T-cell (primary cell): ENCODE measurements at regions not wholly inside any gene's neighbourhood (a gene's known extent, or its start where the extent isn't known, plus 50 kb on each side); places are given as distances from the start of the nearest gene placed in this dataset.
"Not testable (repeated sequence)": the region's sequence is repeated elsewhere in the genome, so short reads cannot be mapped to it uniquely, and the experiment has no call there.

Source experiments
- ATAC-seq, 4 experiments: fragments of 200-7000 bp in 3 of 4; fragments of 150-1000 bp in 1 of 4; cut with Tn5 transposase; replicated peaks in 1 of 4; 1 replicate in 3 of 4; 2 replicates in 1 of 4; pipeline ENCODE4 v1.10.0; 2021; ENCODE audit warnings: moderate library complexity in 3 of 4, mild to moderate bottlenecking in 2 of 4, moderate number of reproducible peaks in 1 of 4
- CTCF ChIA-PET, 2 donors: fragments of 300-600 bp; sonication (Branson Sonifier 250); formaldehyde crosslinking; loops; one replicate each; lab custom pipeline; 2022; ENCODE audit warnings: antibody characterized with exemption in 2 of 2; lab: Charles Lee
- POLR2A ChIA-PET, 2 donors: fragments of 300-600 bp; sonication (Branson Sonifier 250); formaldehyde crosslinking; loops; one replicate each; lab custom pipeline; 2022; ENCODE audit warnings: antibody characterized with exemption in 2 of 2; lab: Charles Lee
- DNase-seq, 35 experiments: peaks; one replicate each; pipeline versions ENCODE4 v3.0.0 to v3.0.0-alpha.2; 2013 to 2023
- H3K27ac ChIP-seq: one replicate; pipeline ENCODE4 v1.5.1; 2013; ENCODE audit warnings: low read length
- H3K27me3 ChIP-seq, 2 experiments: replicated peaks in 1 of 2; 1 replicate in 1 of 2; 2 replicates in 1 of 2; pipeline versions ENCODE4 v1.6.1 to v1.7.0; 2013; ENCODE audit warnings: low read length in 1 of 2, mixed read lengths in 1 of 2; ENCODE audit not compliant: control insufficient read depth in 2 of 2, insufficient read depth in 2 of 2; ENCODE audit errors: extremely low read depth in 1 of 2
- H3K36me3 ChIP-seq, 2 donors: 1 replicate in 1 of 2; 2 replicates in 1 of 2; pipeline versions ENCODE4 v1.6.1 to v1.7.0; 2013; ENCODE audit warnings: low read length in 1 of 2; ENCODE audit not compliant: control insufficient read depth in 2 of 2, insufficient read depth in 1 of 2; ENCODE audit errors: extremely low read depth in 1 of 2
- H3K4me1 ChIP-seq, 2 experiments: 1 replicate in 1 of 2; 2 replicates in 1 of 2; pipeline versions ENCODE4 v1.6.1 to v1.7.0; 2013; ENCODE audit warnings: low read length in 2 of 2, mixed read lengths in 1 of 2; ENCODE audit not compliant: insufficient read depth in 2 of 2, control insufficient read depth in 1 of 2; ENCODE audit errors: extremely low read depth in 1 of 2
- H3K4me3 ChIP-seq, 2 donors: 1 replicate in 1 of 2; 2 replicates in 1 of 2; pipeline versions ENCODE4 v1.5.1 to v1.7.0; 2013; ENCODE audit warnings: mild to moderate bottlenecking in 2 of 2, low read length in 1 of 2, moderate library complexity in 1 of 2; ENCODE audit not compliant: control insufficient read depth in 1 of 2; ENCODE audit errors: extremely low read depth in 1 of 2
- H3K9me3 ChIP-seq: 2 replicates; pipeline ENCODE4 v1.7.0; 2013
- H3K27ac Mint-ChIP-seq, 2 donors: one replicate each; pipeline ENCODE4 v1.8.0; 2020 to 2021; ENCODE audit warnings: mild to moderate bottlenecking in 2 of 2, mixed read lengths in 2 of 2
- H3K27me3 Mint-ChIP-seq, 2 donors: one replicate each; pipeline ENCODE4 v1.8.0; 2021 to 2022; ENCODE audit warnings: mixed read lengths in 2 of 2
- H3K36me3 Mint-ChIP-seq: one replicate; pipeline ENCODE4 v1.8.0; 2021; ENCODE audit warnings: mixed read lengths
- H3K4me1 Mint-ChIP-seq, 3 donors: one replicate each; pipeline ENCODE4 v1.8.0; 2020 to 2022; ENCODE audit warnings: mixed read lengths in 3 of 3, mild to moderate bottlenecking in 1 of 3
- H3K4me3 Mint-ChIP-seq, 3 donors: one replicate each; pipeline ENCODE4 v1.8.0; 2020 to 2022; ENCODE audit warnings: mild to moderate bottlenecking in 3 of 3, mixed read lengths in 3 of 3, moderate library complexity in 3 of 3
- H3K9me3 Mint-ChIP-seq, 3 donors: one replicate each; pipeline ENCODE4 v1.8.0; 2020 to 2022; ENCODE audit warnings: mixed read lengths in 3 of 3
- WGBS: methylation state at CpG from one replicate; pipeline ENCODE4 v1.1.5; 2013; ENCODE audit warnings: missing lambda C conversion rate; ENCODE audit not compliant: insufficient coverage; 5-methylcytosine and 5-hydroxymethylcytosine counted together

DNA sequence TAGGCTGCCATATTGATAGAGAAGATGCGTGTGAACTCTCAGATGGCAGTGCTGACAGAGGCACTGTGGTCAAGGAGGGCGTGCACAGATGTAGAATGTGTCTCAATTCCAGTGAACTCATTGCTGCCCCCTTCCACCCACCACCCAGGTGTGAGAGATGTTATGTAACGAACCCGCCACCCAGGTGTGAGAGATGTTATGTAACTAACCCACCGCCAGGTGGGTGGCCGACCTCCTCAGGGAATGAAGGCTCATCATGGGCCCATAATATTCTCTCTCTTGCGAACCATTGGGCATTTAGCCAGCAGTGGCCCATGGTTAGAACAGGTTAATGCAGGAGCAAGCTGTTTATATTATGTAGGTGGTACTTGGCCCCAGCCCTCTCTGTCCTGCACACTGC lies 140.4 kb upstream of the MTPN start:
- Mint-ChIP-seq H3K27me3 (no peaks in the 10 kb centered on the region), H3K9me3 (no peaks in the 10 kb centered on the region), H3K4me3 (no peak overlapping the region), H3K27ac (no peak overlapping the region), H3K4me1 (peaks cover 0 to 5% (median 0%) of the 10 kb centered on the region in 3 donors), H3K36me3 (peaks cover 21% of the 10 kb centered on the region)
- Histone ChIP-seq H3K4me3 (no peak overlapping the region), H3K36me3 (no peaks in the 10 kb centered on the region), H3K9me3 (no peaks in the 10 kb centered on the region), H3K27ac (no peak overlapping the region), H3K27me3 (peaks cover 0 to 11% of the 10 kb centered on the region in 2 experiments), H3K4me1 (peaks cover 0 to 7% of the 10 kb centered on the region in 2 experiments)
- DNase-seq (no peak), ATAC-seq (no peak)
- WGBS = 100% methylated on average over 2 of the region's 7 CpGs
- ChIA-PET CTCF (no interaction called here), POLR2A (no interaction called here)

DNA sequence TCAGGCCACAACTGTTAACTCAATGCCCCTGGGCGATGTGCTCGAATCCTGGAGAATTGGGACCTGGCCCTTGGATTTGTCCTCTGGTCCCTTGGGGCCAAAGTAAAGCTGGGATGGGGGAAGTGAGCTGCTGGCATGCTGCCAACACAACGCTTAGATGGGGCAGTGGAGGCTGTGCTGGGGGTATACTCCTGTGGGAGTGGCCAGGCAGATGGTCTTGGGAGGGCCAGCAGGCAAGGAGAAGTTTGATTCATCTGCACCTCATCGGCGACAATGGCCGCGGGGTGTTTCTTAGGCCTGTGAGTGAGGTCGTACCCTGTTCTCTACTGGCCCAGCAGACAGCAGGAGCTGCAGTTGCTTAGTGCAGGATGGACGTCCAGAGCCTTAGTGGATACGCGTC lies 139.0 kb upstream of the MTPN start:
- ChIA-PET POLR2A (no interaction called here), CTCF (no interaction called here)
- H3K4me3 Mint-ChIP-seq = no peak overlapping the region
- no peak for ATAC-seq
- Histone ChIP-seq H3K4me1 (peaks cover 0 to 7% of the 10 kb centered on the region in 2 experiments), H3K9me3 (no peaks in the 10 kb centered on the region), H3K4me3 (no peak overlapping the region), H3K27me3 (peaks cover 0 to 11% of the 10 kb centered on the region in 2 experiments), H3K36me3 (no peaks in the 10 kb centered on the region), H3K27ac (no peak overlapping the region)
- H3K4me1 Mint-ChIP-seq = peaks cover 0 to 5% (median 0%) of the 10 kb centered on the region in 3 donors
- H3K9me3 Mint-ChIP-seq = no peaks in the 10 kb centered on the region
- 85% methylated on average over 11 of the region's 11 CpGs for WGBS
- no peak for DNase-seq
- no peak overlapping the region for H3K27ac Mint-ChIP-seq
- no peaks in the 10 kb centered on the region for H3K27me3 Mint-ChIP-seq
- H3K36me3 Mint-ChIP-seq = peaks cover 20% of the 10 kb centered on the region

DNA sequence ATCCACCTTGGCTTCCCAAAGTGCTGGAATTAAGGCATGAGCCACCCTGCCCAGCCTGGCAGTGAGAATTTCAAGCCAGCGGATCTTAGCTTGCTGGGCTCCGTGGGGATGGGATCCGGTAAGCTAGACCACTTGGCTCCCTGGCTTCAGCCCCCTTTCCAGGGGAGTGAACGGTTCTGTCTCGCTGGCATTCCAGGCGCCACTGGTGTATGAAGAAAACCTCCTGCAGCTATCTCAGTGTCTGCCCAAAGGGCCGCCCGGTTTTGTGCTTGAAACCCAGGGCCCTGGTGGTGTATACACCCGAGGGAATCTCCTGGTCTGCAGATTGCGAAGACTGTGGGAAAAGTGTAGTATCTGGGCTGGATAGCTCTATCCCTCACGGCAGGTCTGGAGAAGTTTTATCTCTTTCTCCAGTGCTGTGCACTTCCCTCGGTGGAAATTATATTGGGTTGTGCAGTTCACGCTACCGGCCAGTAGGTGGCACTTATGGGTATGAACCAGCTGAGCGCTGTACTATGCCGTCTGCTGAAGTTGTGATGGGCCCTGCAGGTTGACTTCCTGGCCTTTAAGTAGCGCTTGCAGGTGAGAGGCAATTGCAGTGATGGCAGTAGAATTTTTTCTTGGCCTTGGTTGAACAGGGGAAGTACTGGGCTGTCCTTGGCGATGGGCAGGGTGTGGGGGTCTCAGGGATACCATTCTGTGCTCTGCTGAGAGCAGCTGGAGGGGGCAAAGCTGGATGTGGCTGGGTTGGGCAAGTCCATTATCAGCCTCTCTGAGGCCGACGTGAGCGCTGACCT lies 138.0 kb upstream of the MTPN start:
- 46% methylated on average over 16 of the region's 21 CpGs for WGBS
- H3K27ac ChIP-seq = no peak overlapping the region
- H3K36me3 ChIP-seq = no peaks in the 10 kb centered on the region
- no peaks in the 10 kb centered on the region for H3K27me3 Mint-ChIP-seq
- H3K4me1 Mint-ChIP-seq = peaks cover 0 to 5% (median 0%) of the 10 kb centered on the region in 3 donors
- H3K9me3 ChIP-seq = no peaks in the 10 kb centered on the region
- no peak overlapping the region for H3K4me3 ChIP-seq
- H3K4me1 ChIP-seq = peaks cover 0 to 7% of the 10 kb centered on the region in 2 experiments
- peaks cover 0 to 11% of the 10 kb centered on the region in 2 experiments for H3K27me3 ChIP-seq
- H3K9me3 Mint-ChIP-seq = peaks cover 0 to 3% (median 1%) of the 10 kb centered on the region in 3 donors
- H3K4me3 Mint-ChIP-seq = no peak overlapping the region
- no peak overlapping the region for H3K27ac Mint-ChIP-seq
- ChIA-PET CTCF (interaction anchor here (0.6 to 1.6 kb wide), 4 partner anchors 9 to 439 kb away, joined by 3 to 4 read pairs (median 4); no protein-coding TSS in a partner anchor), POLR2A (no interaction called here)
- ATAC-seq = peak in 3 of 4 experiments; percentile 40 to 66 (median 62)
- H3K36me3 Mint-ChIP-seq = peaks cover 15% of the 10 kb centered on the region
- peak in 21 of 35 experiments; percentile 2 to 50 (median 11) for DNase-seq

DNA sequence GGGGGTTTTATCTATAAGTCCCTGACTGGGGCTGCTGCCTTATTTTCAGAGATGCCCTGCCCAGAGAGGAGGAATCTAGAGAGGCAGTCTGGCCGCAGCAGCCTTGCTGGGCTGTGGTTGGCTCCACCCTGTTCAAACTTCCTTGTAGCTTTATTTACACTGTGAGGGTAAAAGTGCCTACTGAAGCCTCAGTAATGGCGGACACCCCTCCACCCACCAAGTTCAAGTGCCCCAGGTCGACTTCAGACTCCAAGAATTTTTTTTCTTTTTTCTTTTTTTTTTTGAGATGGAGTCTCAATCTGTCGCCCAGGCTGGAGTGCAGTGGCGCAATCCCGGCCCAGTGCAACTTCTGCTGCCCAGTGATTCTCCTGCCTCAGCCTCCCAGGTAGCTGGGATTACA lies 137.3 kb upstream of the MTPN start:
- ATAC-seq, H3K4me3 ChIP-seq, H3K36me3 ChIP-seq, DNase-seq, H3K27ac ChIP-seq, POLR2A ChIA-PET, H3K4me1 ChIP-seq, H3K9me3 ChIP-seq, H3K9me3 Mint-ChIP-seq, H3K4me1 Mint-ChIP-seq, H3K27me3 Mint-ChIP-seq, H3K27ac Mint-ChIP-seq, H3K4me3 Mint-ChIP-seq: not testable (repeated sequence)
- WGBS = 100% methylated on average over 1 of the region's 6 CpGs
- CTCF ChIA-PET = interaction anchor here (1.1 to 1.6 kb wide), 2 partner anchors 9 to 23 kb away, joined by 3 read pairs; no protein-coding TSS in a partner anchor
- peaks cover 13% of the 10 kb centered on the region for H3K36me3 Mint-ChIP-seq
- H3K27me3 ChIP-seq = peaks cover 0 to 11% of the 10 kb centered on the region in 2 experiments

DNA sequence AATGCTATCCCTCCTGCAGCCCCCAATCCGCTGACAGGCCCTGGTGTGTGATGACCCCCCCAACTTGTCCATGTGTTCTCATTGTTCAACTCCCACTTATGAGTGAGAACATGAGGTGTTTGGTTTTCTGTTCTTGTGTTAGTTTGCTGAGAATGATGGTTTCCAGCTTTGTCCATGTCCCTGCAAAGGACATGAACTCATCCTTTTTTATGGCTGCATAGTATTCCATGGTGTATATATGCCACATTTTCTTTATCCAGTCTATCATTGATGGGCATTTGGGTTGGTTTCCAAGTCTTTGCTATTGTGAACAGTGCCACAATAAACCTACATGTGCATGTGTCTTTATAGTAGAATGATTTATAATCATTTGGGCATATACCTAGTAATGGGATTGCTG lies 131.9 kb upstream of the MTPN start:
- H3K4me3 ChIP-seq, H3K4me1 Mint-ChIP-seq, DNase-seq, H3K4me1 ChIP-seq, CTCF ChIA-PET, H3K4me3 Mint-ChIP-seq, H3K36me3 ChIP-seq, H3K27ac Mint-ChIP-seq, H3K27ac ChIP-seq, ATAC-seq, H3K9me3 ChIP-seq, H3K27me3 ChIP-seq, POLR2A ChIA-PET, H3K27me3 Mint-ChIP-seq: not testable (repeated sequence)
- Mint-ChIP-seq H3K9me3 (peaks cover 11 to 29% (median 18%) of the 10 kb centered on the region in 3 donors), H3K36me3 (peaks cover 22% of the 10 kb centered on the region)
- WGBS = no CpG with 5 or more reads among the region's 1 CpG

DNA sequence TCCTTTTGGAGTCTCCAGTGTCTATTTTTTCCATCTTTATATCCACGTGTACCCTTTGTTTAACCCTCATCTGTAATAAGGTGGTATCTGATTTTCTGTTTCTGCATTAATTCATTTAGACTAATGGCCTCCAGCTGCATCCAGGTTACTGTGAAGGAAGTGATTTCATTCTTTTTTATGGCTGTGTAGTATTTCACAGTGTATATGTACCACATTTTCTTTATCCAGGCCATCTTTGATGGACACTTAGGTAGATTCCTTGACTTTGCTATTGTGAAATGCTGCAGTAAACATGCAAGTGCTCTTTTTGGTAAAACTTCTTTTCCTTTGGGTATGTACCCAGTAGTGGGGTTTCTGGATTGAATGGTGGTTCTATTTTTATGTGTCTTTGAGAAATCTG lies 128.0 kb upstream of the MTPN start:
- WGBS = no CpG with 5 or more reads among the region's 1 CpG
- no peak for DNase-seq
- Mint-ChIP-seq H3K27ac (no peak overlapping the region), H3K36me3 (peaks cover 16% of the 10 kb centered on the region), H3K27me3 (no peaks in the 10 kb centered on the region), H3K4me1 (no peaks in the 10 kb centered on the region), H3K9me3 (peaks cover 11 to 29% (median 15%) of the 10 kb centered on the region in 3 donors), H3K4me3 (no peak overlapping the region)
- Histone ChIP-seq H3K27ac (no peak overlapping the region), H3K36me3 (no peaks in the 10 kb centered on the region), H3K9me3 (no peaks in the 10 kb centered on the region), H3K27me3 (no peaks in the 10 kb centered on the region), H3K4me3 (no peak overlapping the region), H3K4me1 (no peaks in the 10 kb centered on the region)
- POLR2A ChIA-PET = no interaction called here
- CTCF ChIA-PET = no interaction called here
- no peak for ATAC-seq
